ENCODE measurements at regions not wholly inside any gene's neighbourhood (a gene's known extent, or its start where the extent isn't known, plus 50 kb on each side); places are given as distances from the start of the nearest gene placed in this dataset.
A peak's percentile ranks its signal among the peaks of the same experiment; 100 is the strongest.

DNA sequence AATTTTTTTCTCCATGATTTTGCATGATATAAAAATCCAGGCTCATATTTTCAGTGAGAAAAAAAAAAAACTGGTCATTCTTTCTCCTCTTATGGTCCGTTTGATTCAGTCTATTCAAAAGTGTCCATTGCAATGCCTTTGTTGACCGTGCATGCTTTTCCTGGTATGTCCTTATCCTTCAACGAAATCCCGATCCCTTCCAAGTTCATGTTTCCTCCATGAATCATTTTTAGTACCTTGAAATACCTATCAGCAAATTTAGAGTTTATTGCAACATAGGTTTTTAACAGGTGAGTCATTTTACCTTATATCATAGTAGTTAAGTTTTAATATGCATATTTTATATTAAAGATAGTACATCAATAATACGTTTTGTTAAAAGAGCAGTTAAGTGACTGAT, 773.8 kb upstream of the CHD1 start:
- Histone ChIP-seq H3K9me3 (no peaks in the 10 kb centered on the region), H3K36me3 (no peaks in the 10 kb centered on the region), H3K27me3 (no peaks in the 10 kb centered on the region), H3K4me3 (ENCODE audit: low read depth, low read length) (no peak overlapping the region), H3K4me1 (no peaks in the 10 kb centered on the region; the same call in 1 of the 2 replicates)
- DNase-seq, result no peak
- TF ChIP-seq, protein P1, sequence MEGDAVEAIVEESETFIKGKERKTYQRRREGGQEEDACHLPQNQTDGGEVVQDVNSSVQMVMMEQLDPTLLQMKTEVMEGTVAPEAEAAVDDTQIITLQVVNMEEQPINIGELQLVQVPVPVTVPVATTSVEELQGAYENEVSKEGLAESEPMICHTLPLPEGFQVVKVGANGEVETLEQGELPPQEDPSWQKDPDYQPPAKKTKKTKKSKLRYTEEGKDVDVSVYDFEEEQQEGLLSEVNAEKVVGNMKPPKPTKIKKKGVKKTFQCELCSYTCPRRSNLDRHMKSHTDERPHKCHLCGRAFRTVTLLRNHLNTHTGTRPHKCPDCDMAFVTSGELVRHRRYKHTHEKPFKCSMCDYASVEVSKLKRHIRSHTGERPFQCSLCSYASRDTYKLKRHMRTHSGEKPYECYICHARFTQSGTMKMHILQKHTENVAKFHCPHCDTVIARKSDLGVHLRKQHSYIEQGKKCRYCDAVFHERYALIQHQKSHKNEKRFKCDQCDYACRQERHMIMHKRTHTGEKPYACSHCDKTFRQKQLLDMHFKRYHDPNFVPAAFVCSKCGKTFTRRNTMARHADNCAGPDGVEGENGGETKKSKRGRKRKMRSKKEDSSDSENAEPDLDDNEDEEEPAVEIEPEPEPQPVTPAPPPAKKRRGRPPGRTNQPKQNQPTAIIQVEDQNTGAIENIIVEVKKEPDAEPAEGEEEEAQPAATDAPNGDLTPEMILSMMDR (IDR thresholded peaks at IDR 0.05; ENCODE audit: low read depth, low read length), result no peak

DNA sequence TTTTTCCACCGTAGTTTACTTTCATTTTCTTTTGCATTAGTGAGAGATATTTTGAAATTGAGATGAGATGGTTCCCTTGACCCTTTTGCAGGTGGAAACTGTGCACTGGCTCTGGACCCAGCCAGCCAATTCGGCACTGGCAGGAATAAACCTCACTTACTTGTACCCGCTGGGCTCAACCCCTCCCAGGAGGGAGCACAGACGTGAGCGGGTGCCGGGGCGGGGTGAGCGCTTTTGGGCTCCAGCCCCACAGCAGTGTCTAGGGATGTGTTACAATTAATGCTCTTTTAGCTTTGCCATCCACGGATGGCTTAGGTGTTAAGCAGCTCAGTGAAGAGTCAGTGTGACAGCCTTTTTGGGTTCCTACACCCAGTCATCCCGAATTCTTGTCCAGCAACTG, 766.1 kb upstream of the CHD1 start:
- no peak for DNase-seq
- peak overlapping the region; percentile 25; the same call in 1 of the 2 replicates for H3K4me3 ChIP-seq (ENCODE audit: low read depth, low read length)
- H3K9me3 ChIP-seq, result no peaks in the 10 kb centered on the region
- no peaks in the 10 kb centered on the region; the same call in 1 of the 2 replicates for H3K27me3 ChIP-seq
- no peaks in the 10 kb centered on the region; the same call in 1 of the 2 replicates for H3K4me1 ChIP-seq
- no peaks in the 10 kb centered on the region for H3K36me3 ChIP-seq
- TF ChIP-seq, protein P1 (IDR thresholded peaks at IDR 0.05; ENCODE audit: low read depth, low read length), result no peak

DNA sequence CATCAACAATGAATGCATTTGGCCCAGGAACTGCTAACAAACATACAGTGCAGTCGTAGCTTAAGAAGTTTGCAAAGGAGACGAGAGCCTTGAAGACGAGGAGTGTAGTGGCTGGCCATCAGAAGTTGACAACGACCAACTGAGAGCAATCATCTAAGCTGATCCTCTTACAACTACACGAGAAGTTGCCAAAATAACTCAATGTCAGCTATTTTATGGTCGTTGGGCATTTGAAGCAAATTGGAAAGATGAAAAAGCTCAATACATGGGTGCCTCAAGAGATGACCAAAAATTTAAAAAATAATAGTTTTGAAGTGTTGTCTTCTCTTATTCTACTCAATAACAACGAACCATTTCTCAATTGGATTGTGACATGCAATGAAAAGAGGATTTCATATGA, 757.7 kb upstream of the CHD1 start:
- H3K4me3 ChIP-seq (ENCODE audit: low read depth, low read length), result no peak overlapping the region
- DNase-seq, result no peak
- no peaks in the 10 kb centered on the region; the same call in 1 of the 2 replicates for H3K27me3 ChIP-seq
- no peaks in the 10 kb centered on the region for H3K9me3 ChIP-seq
- TF ChIP-seq, protein P1 (IDR thresholded peaks at IDR 0.05; ENCODE audit: low read depth, low read length), result no peak
- H3K36me3 ChIP-seq, result no peaks in the 10 kb centered on the region
- H3K4me1 ChIP-seq, result no peaks in the 10 kb centered on the region

DNA sequence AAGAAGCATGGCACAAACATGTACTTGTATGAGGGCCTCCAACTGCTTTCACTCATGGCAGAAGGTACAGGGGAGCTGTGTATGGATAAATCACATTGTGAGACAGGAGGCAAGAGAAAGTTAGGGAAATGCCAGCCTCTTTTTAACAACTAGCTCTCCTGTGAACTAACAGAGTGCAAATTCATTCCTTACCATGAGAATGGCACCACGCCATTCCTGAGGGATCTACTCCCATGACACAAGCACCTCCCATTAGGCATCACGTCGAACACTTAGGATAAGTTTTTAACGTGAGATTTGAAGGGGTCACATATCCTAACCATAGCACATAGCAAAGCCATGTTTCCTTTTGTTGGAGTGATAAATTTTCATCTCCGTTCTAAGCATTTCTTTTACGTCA, 747.2 kb upstream of the CHD1 start:
- TF ChIP-seq, protein P1 (IDR thresholded peaks at IDR 0.05; ENCODE audit: low read depth, low read length), result no peak
- H3K36me3 ChIP-seq, result no peaks in the 10 kb centered on the region
- no peak for DNase-seq

DNA sequence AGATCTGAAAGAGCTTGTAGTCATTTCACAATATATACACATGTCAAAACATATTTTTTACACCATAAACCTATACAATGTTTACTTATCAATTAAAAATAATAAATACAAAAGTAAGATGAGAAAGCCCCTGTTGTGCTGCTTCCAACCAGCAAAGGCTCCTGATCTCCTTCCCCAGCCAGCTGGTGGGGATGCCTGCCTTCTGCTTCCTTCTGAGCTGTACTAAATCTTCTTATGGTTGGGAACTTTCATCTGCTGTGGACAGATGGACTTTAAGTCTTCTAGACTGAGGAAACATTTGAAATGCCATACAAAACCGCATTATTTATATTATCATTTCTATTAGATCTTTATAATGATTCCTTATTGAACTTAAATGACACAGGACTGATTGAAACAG, 745.3 kb upstream of the CHD1 start:
- TF ChIP-seq, protein P1 (IDR thresholded peaks at IDR 0.05; ENCODE audit: low read depth, low read length), result no peak
- no peak overlapping the region for H3K4me3 ChIP-seq (ENCODE audit: low read depth, low read length)
- DNase-seq, result no peak
- peaks cover 7% of the 10 kb centered on the region; the same call in 1 of the 2 replicates for H3K27me3 ChIP-seq
- no peaks in the 10 kb centered on the region for H3K9me3 ChIP-seq
- H3K4me1 ChIP-seq, result no peaks in the 10 kb centered on the region
- H3K36me3 ChIP-seq, result no peaks in the 10 kb centered on the region

More for the DNA sequence above, 747.2 kb upstream of the CHD1 start:
- H3K27me3 ChIP-seq, result peaks cover 3% of the 10 kb centered on the region; the same call in 1 of the 2 replicates
- no peaks in the 10 kb centered on the region for H3K9me3 ChIP-seq
- no peak overlapping the region for H3K4me3 ChIP-seq (ENCODE audit: low read depth, low read length)
- no peaks in the 10 kb centered on the region for H3K4me1 ChIP-seq

DNA sequence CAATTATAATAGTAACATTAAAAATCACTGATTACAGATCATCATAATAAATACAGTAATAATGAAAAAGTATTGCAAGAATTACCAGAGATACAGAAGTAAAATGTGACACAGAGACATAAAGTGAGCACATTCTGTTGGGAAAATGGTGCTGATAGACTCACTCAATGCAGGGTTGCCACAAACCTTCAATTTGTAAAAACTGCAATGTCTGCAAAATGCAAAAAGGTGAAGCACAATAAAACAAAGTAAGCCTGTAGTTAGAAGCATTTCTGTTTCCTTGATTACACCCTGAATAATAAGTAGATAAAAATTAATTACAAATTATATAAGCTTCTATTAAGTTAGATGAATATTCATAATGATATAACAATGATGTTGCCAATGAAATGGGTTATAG, 736.2 kb upstream of the CHD1 start:
- TF ChIP-seq, protein P1 (IDR thresholded peaks at IDR 0.05; ENCODE audit: low read depth, low read length), result no peak
- no peak for DNase-seq
- Histone ChIP-seq H3K9me3 (no peaks in the 10 kb centered on the region), H3K4me1 (no peaks in the 10 kb centered on the region), H3K27me3 (peaks cover 4% of the 10 kb centered on the region), H3K36me3 (no peaks in the 10 kb centered on the region), H3K4me3 (ENCODE audit: low read depth, low read length) (no peak overlapping the region)
